GM21526 (cell line): ENCODE measurements at regions not wholly inside any gene's neighbourhood (a gene's known extent, or its start where the extent isn't known, plus 50 kb on each side); places are given as distances from the start of the nearest gene placed in this dataset.

Source experiments
- ATAC-seq: cut with Tn5 transposase; IDR thresholded peaks from one replicate; pipeline ENCODE4 v1.9.1; 2021; ENCODE audit warnings: moderate library complexity; ENCODE audit not compliant: unreplicated experiment, low FRiP score

- ATAC-seq: no peak
Observed at GRCh38 chr14:81826081-81826480, 292.4 kb upstream of the SEL1L start.

GRCh38 chr14:81829447-81829846 is 295.8 kb upstream of the SEL1L start:
- ATAC-seq: no peak

GRCh38 chr14:81831128-81831820 is 297.6 kb upstream of the SEL1L start:
- no peak for ATAC-seq

- no peak for ATAC-seq
Observed at GRCh38 chr14:81834308-81834707, 300.7 kb upstream of the SEL1L start.

- ATAC-seq: no peak
Observed at GRCh38 chr14:81837304-81837703, 303.7 kb upstream of the SEL1L start.

DNA sequence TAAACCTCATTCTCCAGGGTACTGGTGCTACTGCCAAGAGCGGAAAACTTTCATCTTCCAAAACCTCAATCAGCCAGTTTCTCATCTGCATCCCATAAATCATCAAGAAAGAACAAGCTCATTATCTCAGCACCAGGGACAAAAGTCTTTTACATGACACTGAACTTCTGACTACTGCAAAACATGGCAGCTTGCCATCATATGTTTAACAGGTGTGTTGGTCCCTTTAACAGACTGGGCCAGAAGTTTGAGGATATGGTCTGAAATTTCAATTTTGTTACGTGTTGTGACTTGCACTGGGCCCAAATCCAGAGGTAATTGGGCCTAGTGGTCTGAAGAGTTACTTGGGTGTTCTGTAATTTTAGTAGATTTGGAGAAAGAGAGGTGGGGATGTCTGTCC is 305.4 kb upstream of the SEL1L start:
- ATAC-seq: no peak

DNA sequence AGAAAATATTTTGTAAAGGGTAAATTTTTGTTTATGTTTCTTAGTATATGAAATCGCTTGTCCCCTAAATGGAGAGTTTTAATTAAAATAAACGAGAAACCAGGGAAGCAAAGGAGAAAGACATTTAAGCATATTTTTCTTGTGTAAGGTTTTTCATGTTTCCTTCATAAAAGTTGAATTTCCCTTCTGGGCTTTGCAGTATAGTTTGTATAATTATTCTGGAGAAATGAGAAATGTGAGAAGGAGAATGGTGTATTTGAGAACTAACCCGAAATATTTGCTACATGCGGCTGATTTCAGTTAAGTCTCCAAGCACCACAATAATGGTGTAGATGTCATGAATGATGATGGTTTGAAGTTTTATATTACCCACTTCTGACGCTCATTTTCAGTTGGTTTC is 307.7 kb upstream of the SEL1L start:
- ATAC-seq: no peak

DNA sequence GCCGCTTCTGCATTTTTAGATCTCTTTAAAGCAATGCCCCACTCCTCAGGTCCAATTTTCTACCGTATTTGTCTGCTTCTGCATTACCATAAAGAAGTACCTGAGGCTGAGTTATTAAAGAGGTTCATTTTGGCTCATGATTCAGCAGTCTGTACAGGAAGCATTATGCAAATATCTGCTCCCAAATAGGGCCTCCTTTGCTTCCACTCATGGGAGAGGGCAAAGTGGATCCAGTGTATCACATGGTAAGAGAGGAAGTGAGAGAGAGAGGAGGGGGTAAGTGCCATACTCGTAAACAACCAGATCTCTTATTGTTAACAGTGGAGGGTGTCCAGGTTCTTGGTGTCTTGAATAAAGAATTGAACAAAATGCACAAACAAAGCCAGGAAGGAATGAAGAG is 316.1 kb upstream of the SEL1L start:
- no peak for ATAC-seq

- no peak for ATAC-seq
Observed at GRCh38 chr14:81855007-81855406, 321.4 kb upstream of the SEL1L start.

DNA sequence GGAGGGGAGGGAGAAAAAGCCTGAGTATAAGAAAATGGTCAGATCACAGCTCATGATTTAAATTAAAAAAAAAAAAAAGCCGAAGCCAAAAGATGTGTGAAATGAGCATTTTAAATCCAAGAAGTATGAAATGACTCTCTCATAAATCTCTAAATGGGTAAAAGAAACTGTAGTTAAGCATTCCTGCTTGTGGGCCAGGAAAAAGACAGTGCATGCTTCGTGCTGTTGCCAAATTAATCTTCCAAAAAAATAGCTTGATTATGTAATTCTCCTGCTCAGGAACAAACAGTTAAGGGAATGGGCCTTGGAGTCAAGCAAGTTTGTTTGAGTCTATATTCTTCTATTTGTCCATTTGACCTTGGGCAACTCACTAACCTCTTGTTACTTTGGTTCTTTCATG is 325.4 kb upstream of the SEL1L start:
- ATAC-seq: no peak

GRCh38 chr14:81868172-81868571 is 334.5 kb upstream of the SEL1L start:
- ATAC-seq: no peak

DNA sequence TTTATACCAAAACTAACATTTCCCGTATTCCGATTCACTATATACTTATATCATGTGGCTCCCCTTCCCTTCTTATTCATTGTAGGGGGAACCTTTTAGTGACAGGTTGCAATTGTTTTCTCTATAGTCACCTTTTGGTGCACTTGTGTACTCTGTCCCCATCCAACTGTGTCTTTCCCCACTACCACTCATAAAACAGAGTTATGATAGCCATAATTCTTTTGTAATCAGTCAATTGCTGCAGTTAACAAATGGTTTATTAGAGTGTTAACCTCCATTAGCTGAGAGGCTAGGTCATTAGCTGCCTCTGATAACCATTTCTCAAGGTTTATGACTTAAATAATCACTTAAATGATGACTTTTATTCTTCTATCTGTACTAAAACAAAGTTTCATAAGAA is 338.1 kb upstream of the SEL1L start:
- ATAC-seq: no peak

DNA sequence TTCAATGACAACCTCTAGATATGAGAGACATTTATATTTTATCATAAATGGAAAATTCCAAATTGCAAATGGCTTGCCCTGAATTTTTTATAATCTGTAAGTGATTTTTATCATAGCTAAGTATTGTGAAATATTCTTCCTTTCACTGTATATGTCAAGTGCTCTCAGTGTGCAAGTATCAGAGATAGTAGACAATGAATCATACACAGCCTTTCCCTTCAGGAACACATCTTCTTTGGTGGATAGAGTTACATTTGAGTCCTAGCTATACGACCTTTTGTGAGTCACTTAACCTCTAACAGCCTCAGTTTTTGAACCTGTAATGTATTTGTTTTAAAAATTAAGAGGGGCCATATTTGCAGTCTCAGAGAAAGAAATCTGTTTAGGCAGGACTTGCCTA is 350.7 kb upstream of the SEL1L start:
- no peak for ATAC-seq

DNA sequence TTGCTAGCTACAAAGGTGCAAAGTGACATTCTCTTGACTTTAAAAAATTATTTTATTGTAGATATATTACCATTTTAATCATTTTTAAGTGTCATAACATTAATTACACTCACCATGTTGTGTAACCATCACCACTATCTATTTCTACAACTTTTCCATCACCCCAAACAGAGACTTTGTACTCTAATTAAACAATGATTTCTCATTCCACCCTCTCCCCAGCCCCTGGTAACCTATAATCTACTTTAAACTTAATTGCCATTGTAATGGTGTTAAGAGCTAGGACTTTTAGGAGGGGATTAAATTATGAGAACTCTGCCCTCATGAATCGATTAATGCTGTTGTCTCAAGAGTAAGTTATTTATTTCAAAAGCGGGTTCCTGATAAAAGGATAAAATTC is 352.9 kb upstream of the SEL1L start:
- ATAC-seq: no peak

- no peak for ATAC-seq
Observed at GRCh38 chr14:81889529-81889928, 355.9 kb upstream of the SEL1L start.

- no peak for ATAC-seq
Observed at GRCh38 chr14:81890020-81890419, 356.4 kb upstream of the SEL1L start.

- no peak for ATAC-seq
Observed at GRCh38 chr14:81903477-81903876, 369.8 kb upstream of the SEL1L start.

DNA sequence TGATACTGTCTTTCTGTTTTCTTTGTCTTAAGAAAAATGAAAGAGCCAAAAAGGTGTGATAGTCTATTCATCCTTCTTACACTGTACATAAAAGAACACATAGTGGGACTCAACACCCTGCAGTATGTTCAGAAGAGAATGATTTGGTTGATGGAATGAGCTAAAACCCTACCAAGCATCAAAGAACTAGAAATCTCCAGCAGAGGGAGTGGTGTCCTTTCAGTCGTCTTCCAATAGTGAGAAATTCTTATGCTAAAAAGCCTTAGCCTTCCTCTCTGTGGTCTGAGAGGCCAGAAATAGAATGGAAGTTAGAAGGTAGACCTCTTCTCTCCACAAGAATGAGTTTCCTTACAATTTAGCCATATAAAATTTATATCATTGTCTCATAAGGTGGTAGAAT is 393.4 kb upstream of the SEL1L start:
- no peak for ATAC-seq

GRCh38 chr14:81931828-81932227 is 398.2 kb upstream of the SEL1L start:
- no peak for ATAC-seq

DNA sequence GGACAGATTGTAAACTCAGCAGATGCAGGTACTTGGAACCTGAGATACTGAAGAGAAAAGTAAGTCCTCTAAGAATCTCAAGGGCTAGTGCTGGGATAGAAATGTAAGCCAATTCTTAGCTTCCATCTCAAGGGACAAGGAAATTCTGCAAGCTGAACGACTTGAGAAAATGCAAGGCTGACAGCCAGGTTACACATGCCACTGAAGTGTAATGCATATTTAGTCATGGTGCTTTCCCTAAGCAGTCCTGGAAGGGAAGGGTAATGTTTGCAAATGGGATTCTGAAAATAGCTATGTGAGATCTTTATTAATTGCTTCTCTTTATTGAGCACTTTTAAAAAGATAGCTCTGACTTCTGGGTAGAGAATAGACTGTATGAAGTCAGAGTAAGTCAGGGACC is 402.7 kb upstream of the SEL1L start:
- ATAC-seq: no peak

GRCh38 chr14:81936902-81937301 is 403.2 kb upstream of the SEL1L start:
- ATAC-seq: no peak

- ATAC-seq: no peak
Observed at GRCh38 chr14:81938341-81938740, 404.7 kb upstream of the SEL1L start.

- ATAC-seq: no peak
Observed at GRCh38 chr14:81940651-81941050, 407.0 kb upstream of the SEL1L start.
